Ecto neural progenitor cell (in vitro differentiated cells): ENCODE measurements at regions not wholly inside any gene's neighbourhood (a gene's known extent, or its start where the extent isn't known, plus 50 kb on each side); places are given as distances from the start of the nearest gene placed in this dataset.
"Not testable (repeated sequence)": the region's sequence is repeated elsewhere in the genome, so short reads cannot be mapped to it uniquely, and the experiment has no call there.

Experiments used
- DNase-seq: peaks from one replicate; pipeline ENCODE4 v3.0.0-alpha.2; 2018; ENCODE audit warnings: low spot score

DNA sequence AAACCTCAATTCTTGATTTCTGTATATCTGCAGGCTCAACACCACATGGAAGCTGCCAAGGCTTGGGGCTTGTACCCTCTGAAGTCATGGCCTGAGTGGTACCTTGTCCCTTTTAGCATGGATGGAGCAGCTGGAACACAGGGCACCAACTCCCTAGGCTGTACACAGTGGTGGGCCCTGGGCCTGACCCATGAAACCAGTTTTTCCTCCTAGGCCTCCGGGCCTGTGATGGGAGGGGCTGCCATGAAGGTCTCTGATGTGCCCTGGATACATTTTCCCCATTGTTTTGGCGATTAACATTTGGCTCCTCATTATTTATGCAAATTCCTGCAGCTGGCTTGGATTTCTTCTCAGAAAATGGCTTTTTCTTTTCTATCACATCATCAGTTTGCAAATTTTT is 131.6 kb downstream of the NDFIP2 start:
- no peak for DNase-seq

DNA sequence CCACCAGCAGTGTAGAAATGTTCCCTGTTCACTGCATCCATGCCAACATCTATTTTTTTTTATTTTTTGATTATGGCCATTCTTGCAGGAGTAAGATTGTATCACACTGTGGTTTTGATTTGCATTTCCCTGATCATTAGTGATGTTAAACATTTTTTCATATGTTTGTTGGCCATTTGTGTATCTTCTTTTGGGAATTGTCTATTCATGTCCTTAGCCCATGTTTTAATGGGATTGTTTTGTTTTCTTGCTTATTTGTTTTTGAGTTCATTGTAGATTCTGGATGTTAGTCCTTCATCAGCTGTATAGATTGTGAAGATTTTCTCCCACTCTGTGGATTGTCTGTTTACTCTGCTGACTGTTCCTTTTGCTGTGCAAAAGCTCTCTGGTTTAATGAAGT is 126.9 kb downstream of the NDFIP2 start:
- DNase-seq: not testable (repeated sequence)
